ENCODE measurements at regions not wholly inside any gene's neighbourhood (a gene's known extent, or its start where the extent isn't known, plus 50 kb on each side); places are given as distances from the start of the nearest gene placed in this dataset.

DNA sequence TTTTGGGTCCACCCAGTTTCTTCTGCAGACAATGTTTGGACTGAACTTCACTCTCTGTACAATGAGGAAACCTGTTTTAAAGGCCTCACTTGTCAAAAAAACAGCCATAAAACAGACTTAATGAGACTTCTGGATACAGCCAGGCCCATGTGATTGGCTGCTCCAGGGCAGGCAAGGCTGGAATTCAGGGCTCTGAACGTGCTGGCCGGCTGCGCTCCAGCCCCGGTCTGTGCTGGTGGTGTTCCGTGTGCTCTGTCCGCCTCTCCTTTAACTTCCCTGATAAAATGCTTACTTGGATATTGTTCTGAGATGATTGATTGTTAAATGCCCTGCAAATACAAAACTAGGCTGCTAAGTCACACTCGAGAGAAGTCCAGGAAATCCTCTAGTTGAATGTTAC is 131.2 kb upstream of the KLF4 start:
- no peak for DNase-seq

GRCh38 chr9:107620236-107620635 is 130.7 kb upstream of the KLF4 start:
- no peak for DNase-seq

DNA sequence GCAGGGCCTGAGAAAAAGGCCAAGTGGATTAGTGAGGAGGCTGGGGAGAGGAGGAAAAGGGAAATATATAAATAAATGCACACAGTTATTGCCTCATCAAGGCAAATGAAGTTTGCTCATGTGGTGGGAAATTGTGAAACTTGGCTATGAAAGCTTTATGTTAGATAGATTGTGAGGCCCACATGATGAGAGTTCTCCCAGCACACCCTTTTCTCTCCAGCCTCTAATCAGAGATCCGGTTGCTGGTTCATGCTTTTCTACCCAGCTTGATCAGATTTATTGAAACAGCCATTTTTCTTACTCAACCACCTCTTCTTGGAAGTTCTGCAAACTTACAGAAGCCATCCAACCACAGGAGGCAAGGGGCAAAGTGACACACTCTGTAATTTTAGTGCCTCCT is 125.8 kb upstream of the KLF4 start:
- no peak for DNase-seq

DNA sequence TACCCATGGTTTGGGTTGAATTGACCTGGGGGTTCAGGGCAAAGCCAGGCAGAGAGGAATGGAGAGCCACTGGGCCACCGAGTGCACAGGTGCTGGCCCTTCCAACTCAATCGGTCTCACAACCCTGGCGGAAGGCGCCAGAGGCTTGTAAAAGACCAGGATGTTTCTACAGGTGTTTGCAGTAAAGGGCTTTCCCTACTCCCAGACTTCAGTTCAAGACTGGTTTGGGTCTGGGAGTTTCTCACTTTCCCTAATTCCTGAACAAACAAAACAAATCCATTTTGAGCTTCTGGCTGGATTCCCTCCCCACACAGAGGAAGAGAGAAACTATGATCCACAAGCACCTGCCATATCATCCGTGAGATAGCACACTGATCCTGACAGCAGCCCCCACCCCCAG is 125.2 kb upstream of the KLF4 start:
- no peak for DNase-seq

DNA sequence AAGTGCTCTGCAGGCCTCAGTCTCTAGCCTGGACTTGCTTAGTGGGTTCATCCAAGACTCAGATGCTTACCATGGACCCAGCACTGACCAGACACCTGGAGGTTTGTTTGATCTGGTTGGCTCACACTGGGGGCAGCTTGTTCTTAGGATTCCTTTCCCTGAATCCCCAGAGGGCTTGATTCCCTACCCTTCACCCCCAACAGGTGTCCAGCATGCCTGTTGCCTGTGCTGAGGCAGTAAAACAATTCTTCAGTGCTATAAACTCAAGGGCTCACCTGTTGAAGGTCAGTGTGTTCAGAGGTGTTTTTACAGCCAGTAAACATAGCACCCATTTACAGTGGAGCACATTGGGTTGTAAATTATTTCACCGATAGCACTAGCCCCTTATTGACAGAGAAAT is 123.8 kb upstream of the KLF4 start:
- DNase-seq = no peak

- DNase-seq = no peak
Observed at GRCh38 chr9:107612136-107612535, 122.6 kb upstream of the KLF4 start.

GRCh38 chr9:107609547-107609946 is 120.0 kb upstream of the KLF4 start:
- no peak for DNase-seq

GRCh38 chr9:107606149-107606790 is 116.7 kb upstream of the KLF4 start:
- DNase-seq = no peak

- no peak for DNase-seq
Observed at GRCh38 chr9:107605041-107605440, 115.5 kb upstream of the KLF4 start.

DNA sequence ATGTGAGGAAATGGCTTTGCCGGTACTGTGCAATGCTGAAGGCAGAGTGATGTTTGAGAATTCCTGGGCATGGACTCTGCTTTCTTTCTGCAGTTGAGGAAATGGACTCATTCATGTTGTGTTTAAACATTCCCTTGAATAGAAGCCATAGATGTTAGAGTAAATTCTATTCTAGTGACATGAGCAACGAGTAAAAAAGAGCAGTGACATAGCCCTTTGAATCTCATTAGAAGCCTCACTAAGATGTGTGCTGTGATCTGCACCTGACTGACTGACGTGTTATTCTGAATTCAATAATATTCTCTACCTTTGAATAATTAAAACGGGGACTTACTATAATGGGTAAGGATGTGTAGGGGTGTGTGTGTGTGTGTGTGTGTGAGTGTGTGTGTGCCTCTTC is 113.7 kb upstream of the KLF4 start:
- DNase-seq = no peak

GRCh38 chr9:107600060-107600573 is 110.5 kb upstream of the KLF4 start:
- no peak for DNase-seq

GRCh38 chr9:107597743-107598217 is 108.2 kb upstream of the KLF4 start:
- DNase-seq = no peak

DNA sequence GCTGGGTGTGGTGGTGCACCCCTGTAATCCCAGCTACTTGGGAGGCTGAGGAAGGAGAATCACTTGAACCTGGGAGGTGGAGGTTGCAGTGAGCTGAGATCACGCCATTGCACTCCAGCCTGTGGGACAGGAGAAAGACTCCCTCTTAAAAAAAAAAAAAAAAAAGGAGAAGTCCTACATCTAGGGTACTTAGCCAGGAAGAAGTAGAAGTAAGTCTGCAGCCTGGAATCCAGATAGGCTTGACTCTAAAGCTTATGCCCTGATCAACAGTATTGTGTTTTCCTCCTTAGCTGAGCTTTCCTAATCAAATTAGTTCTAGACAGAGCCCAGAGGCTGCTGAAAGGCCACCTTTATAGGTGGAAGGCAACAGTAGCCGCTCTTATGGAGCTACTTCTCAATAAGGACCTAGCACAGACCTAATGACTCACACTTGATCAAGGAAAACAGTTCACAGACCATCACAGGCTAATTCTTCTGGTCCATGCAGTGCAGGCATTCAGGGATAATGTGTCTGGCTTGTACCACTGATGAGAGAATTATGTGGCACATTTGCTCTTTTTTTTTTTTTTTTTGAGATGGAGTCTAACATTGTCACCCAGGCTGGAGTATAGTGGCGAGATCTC is 105.5 kb upstream of the KLF4 start:
- no peak for DNase-seq

DNA sequence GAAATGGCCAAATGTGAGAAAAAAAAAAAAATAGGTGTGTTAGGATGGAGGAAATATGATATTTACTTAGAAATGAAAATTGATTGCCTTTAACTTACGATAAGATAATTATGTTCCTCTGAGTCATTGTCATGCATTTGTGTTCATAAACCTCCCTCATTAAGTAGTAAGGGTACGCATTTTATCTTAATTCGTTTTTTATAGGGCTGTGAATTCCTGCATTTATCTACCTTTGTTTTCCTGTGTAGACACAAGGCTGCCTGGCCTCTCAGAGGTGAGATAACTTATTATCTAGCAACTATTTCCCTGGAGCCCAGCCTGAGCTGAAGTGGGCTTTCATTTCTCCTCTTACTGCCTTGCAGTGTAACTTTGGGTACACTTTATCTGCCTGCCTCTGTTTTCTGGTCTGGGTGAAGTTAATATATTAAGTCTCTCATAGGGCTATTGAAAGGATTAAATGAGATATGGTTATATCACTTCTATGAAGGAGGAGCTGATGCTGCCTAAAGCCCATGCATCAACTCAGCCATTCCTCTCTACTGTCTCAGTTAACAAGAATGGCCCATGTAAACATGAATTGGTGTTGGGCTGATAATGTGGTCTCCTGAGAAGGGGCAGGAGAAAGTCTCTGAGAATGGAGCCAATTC is 103.8 kb upstream of the KLF4 start:
- DNase-seq = no peak

- no peak for DNase-seq
Observed at GRCh38 chr9:107592424-107592823, 102.9 kb upstream of the KLF4 start.

- no peak for DNase-seq
Observed at GRCh38 chr9:107591781-107592180, 102.2 kb upstream of the KLF4 start.

GRCh38 chr9:107588393-107588792 is 98.8 kb upstream of the KLF4 start:
- no peak for DNase-seq

GRCh38 chr9:107587191-107587963 is 97.8 kb upstream of the KLF4 start:
- no peak for DNase-seq

- no peak for DNase-seq
Observed at GRCh38 chr9:107586493-107586892, 96.9 kb upstream of the KLF4 start.

DNA sequence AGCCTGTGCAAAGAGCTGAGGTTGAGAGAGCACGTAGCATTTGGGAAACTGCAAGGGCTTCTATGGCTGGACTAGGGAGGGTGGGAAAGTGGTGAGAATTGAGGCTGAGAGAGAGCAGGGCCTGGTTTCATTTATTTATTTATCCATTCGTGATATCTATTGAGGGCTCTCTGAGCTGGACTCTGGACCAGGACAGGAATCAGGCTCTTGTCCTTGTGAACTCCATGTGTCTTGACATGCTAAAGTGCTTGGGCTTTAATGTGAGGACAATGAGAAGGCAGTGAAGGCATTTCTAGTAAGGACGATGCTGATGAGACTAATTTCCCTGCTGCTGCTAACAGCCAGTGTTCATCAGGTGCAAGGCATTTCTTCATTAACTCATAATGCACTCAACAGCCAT is 95.9 kb upstream of the KLF4 start:
- no peak for DNase-seq

DNA sequence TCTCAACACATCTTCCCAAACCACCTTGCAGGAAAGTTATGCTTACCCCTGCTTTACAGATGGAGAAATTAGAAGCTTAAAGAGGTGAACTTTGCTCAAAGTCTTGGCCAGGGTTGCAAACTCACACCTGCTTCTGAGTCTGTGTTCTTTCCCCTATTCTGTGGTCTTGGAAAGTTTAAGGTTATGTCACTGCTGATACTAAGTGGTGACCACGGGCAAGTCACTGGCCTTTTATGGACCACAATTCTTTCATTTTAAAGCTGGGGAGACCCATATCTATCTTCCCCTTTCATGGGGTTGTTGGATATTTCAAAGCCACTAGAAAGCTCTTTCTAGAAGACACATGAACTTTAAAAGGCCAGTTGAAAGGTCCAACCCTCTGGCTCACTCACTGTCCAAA is 95.4 kb upstream of the KLF4 start:
- DNase-seq = no peak

- DNase-seq = no peak
Observed at GRCh38 chr9:107584186-107584585, 94.6 kb upstream of the KLF4 start.

- no peak for DNase-seq
Observed at GRCh38 chr9:107577140-107577776, 87.7 kb upstream of the KLF4 start.

All from stimulated activated CD4-positive, alpha-beta T cell treated with anti-CD3 and anti-CD28 coated beads, Interleukin-4, amount 100 ng/mL, for 1 hour (primary cell).